ENCODE measurements at regions not wholly inside any gene's neighbourhood (a gene's known extent, or its start where the extent isn't known, plus 50 kb on each side); places are given as distances from the start of the nearest gene placed in this dataset.

DNA sequence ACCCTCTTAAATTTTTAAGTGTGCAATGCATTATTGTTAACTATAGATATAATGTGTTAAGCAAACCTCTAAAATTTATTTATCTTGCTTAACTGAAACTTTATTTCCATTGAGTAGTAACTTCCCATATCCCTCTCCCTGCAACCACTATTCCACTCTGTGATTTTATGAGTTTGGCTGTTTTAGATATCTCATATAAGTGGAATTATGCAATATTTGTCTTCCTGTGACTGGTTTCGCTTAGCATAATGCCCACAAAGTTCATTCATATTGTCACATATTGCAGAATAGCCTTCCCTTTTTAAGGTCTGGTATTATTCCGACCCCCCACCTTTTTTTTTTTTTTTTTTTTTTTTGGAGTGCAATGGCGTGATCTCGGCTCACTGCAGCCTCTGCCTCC lies 247.6 kb downstream of the EMP1 start:
- CTCF ChIA-PET, result no interaction called here
- POLR2A ChIA-PET, result no interaction called here

GRCh38 chr12:13443498-13443897 lies 247.0 kb downstream of the EMP1 start:
- no peak overlapping the region for H3K4me3 Mint-ChIP-seq
- ChIA-PET CTCF (no interaction called here), POLR2A (no interaction called here)
- H3K27me3 Mint-ChIP-seq, result no peaks in the 10 kb centered on the region
- no peaks in the 10 kb centered on the region for H3K36me3 Mint-ChIP-seq
- no peaks in the 10 kb centered on the region for H3K4me1 Mint-ChIP-seq (ENCODE audit: low read depth)
- H3K9me3 Mint-ChIP-seq, result no peaks in the 10 kb centered on the region
- DNase-seq, result no peak
- no peak overlapping the region for H3K27ac Mint-ChIP-seq
- intact Hi-C loops (cut with micrococcal nuclease), result no loop called here

More for the DNA sequence above, 247.6 kb downstream of the EMP1 start:
- no peak for DNase-seq
- Mint-ChIP-seq H3K27ac (no peak overlapping the region), H3K36me3 (no peaks in the 10 kb centered on the region), H3K9me3 (no peaks in the 10 kb centered on the region), H3K4me3 (no peak overlapping the region), H3K4me1 (ENCODE audit: low read depth) (no peaks in the 10 kb centered on the region), H3K27me3 (no peaks in the 10 kb centered on the region)
- intact Hi-C loops (cut with micrococcal nuclease), result no loop called here

GRCh38 chr12:13443028-13443427 lies 246.5 kb downstream of the EMP1 start:
- intact Hi-C loops (cut with micrococcal nuclease), result no loop called here
- no peak overlapping the region for H3K4me3 Mint-ChIP-seq
- no peaks in the 10 kb centered on the region for H3K36me3 Mint-ChIP-seq
- CTCF ChIA-PET, result interaction anchor here (0.6 kb wide), 1 partner anchor 75 kb away, joined by 4 read pairs; no protein-coding TSS in a partner anchor
- H3K4me1 Mint-ChIP-seq (ENCODE audit: low read depth), result no peaks in the 10 kb centered on the region
- H3K27me3 Mint-ChIP-seq, result no peaks in the 10 kb centered on the region
- H3K9me3 Mint-ChIP-seq, result no peaks in the 10 kb centered on the region
- POLR2A ChIA-PET, result no interaction called here
- H3K27ac Mint-ChIP-seq, result no peak overlapping the region
- DNase-seq, result no peak

DNA sequence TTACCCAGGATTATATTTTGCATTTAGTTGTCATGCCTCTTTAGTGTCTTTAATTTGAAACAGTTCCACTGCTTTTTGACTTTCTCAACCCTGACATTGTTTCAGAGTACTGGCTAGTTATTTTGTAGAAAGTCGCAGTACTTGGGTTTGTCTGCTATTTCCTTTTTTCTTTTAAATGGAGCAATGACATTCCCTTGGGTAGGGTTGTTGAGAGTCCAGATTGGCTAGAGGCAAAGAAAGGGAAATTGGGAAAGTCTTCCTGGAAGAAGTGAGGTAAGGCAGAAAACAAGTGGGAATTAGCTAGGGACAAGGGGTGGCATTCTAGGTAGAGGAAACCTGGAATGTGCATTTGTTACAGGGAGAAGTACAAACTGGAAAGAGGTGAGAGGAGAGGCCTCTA lies 245.9 kb downstream of the EMP1 start:
- no peaks in the 10 kb centered on the region for H3K36me3 Mint-ChIP-seq
- ChIA-PET POLR2A (no interaction called here), CTCF (interaction anchor here (0.6 kb wide), 1 partner anchor 75 kb away, joined by 4 read pairs; no protein-coding TSS in a partner anchor)
- no peaks in the 10 kb centered on the region for H3K9me3 Mint-ChIP-seq
- H3K4me3 Mint-ChIP-seq, result no peak overlapping the region
- intact Hi-C loops (cut with micrococcal nuclease), result no loop called here
- DNase-seq, result no peak
- no peak overlapping the region for H3K27ac Mint-ChIP-seq
- H3K4me1 Mint-ChIP-seq (ENCODE audit: low read depth), result no peaks in the 10 kb centered on the region
- H3K27me3 Mint-ChIP-seq, result no peaks in the 10 kb centered on the region

GRCh38 chr12:13440844-13441243 lies 244.3 kb downstream of the EMP1 start:
- CTCF ChIA-PET, result interaction anchor here (0.9 kb wide), 1 partner anchor 78 kb away, joined by 3 read pairs; no protein-coding TSS in a partner anchor
- Mint-ChIP-seq H3K9me3 (no peaks in the 10 kb centered on the region), H3K4me1 (ENCODE audit: low read depth) (no peaks in the 10 kb centered on the region), H3K36me3 (no peaks in the 10 kb centered on the region), H3K4me3 (no peak overlapping the region), H3K27me3 (no peaks in the 10 kb centered on the region), H3K27ac (no peak overlapping the region)
- intact Hi-C loops (cut with micrococcal nuclease), result no loop called here
- no peak for DNase-seq
- POLR2A ChIA-PET, result no interaction called here

DNA sequence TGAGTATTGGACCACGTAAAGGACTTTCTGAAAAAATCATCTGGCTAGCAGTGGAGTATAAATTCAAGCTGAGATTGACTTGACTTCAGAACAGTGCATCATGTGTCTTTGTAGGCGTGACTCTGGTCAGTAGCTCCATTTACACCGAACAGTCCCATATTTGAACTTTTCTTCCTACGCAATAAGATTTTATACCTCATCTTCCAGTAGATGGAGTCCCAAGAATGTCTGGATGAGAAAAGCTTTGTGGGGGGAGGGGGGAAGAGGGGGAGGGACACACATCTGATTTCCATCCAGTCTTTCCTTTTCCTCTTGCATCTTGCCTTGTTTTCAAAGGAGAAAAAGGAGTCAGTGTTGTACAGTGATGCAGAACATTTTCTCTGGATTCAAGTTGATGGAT lies 241.0 kb downstream of the EMP1 start:
- Mint-ChIP-seq H3K4me1 (ENCODE audit: low read depth) (no peaks in the 10 kb centered on the region), H3K36me3 (no peaks in the 10 kb centered on the region), H3K27ac (no peak overlapping the region), H3K4me3 (no peak overlapping the region), H3K27me3 (no peaks in the 10 kb centered on the region), H3K9me3 (no peaks in the 10 kb centered on the region)
- CTCF ChIA-PET, result no interaction called here
- POLR2A ChIA-PET, result no interaction called here
- intact Hi-C loops (cut with micrococcal nuclease), result no loop called here
- DNase-seq, result no peak

GRCh38 chr12:13436696-13437391 lies 240.3 kb downstream of the EMP1 start:
- H3K4me1 Mint-ChIP-seq (ENCODE audit: low read depth), result no peaks in the 10 kb centered on the region
- no peak overlapping the region for H3K4me3 Mint-ChIP-seq
- no peaks in the 10 kb centered on the region for H3K36me3 Mint-ChIP-seq
- ChIA-PET CTCF (no interaction called here), POLR2A (no interaction called here)
- peaks cover 1% of the 10 kb centered on the region for H3K27me3 Mint-ChIP-seq
- H3K9me3 Mint-ChIP-seq, result no peaks in the 10 kb centered on the region
- intact Hi-C loops (cut with micrococcal nuclease), result no loop called here
- no peak overlapping the region for H3K27ac Mint-ChIP-seq
- DNase-seq, result no peak

DNA sequence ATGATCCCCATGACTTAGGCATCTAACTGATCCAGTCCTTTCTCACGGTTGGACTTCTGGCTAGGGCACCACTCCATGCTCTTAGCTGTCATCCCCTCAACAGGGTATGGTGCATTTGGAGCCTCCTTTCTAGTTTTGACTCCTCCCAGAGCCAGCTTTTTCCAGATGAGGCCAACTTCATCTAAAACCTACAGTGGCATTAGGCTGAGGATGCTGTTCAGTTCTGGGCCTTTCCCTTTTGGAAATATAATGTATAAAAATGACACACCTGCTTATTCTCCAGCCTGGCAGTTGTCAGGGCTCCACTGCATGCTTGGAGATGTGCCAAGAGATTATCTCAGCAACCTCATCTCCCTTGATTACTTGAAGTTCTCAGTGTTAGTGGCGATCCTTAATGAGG lies 239.7 kb downstream of the EMP1 start:
- POLR2A ChIA-PET, result no interaction called here
- DNase-seq, result no peak
- H3K36me3 Mint-ChIP-seq, result no peaks in the 10 kb centered on the region

DNA sequence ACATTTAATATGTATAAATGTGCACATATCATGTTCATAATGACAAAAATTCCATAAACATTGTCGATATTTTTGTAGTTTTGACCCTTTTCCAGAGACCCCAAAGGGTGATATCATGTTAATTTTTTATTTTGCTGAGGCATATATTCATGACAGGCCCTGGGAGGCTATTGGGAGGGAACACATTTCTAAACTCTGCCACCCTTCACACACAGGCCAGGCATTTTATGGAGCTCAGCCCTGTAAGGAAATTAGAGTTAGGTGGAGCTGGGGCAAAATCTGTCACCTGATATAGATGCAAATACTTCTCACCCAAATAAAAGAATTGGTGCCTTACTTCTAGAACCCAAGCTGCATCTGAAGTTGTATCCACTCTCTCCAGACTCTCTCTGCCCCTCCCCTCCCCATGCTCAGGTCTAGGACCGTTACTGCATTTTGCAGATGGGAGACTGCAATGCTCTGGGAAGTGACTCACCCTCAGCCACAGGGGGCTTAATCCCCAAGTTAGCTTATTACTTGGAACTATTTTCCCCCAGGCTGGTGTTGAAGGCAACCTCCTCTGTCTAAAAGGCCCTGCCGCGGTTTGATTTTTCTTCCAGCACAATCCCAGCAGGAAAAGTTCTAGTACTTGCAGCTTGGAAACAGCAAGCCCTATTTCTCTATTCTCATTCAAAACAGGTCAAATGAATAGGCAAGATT lies 238.9 kb downstream of the EMP1 start:
- DNase-seq, result no peak
- peaks cover 1% of the 10 kb centered on the region for H3K27me3 Mint-ChIP-seq
- CTCF ChIA-PET, result no interaction called here
- H3K36me3 Mint-ChIP-seq, result no peaks in the 10 kb centered on the region
- H3K4me3 Mint-ChIP-seq, result no peak overlapping the region
- H3K9me3 Mint-ChIP-seq, result no peaks in the 10 kb centered on the region
- POLR2A ChIA-PET, result no interaction called here
- intact Hi-C loops (cut with micrococcal nuclease), result no loop called here
- H3K27ac Mint-ChIP-seq, result no peak overlapping the region
- H3K4me1 Mint-ChIP-seq (ENCODE audit: low read depth), result no peaks in the 10 kb centered on the region

More for the DNA sequence above, 239.7 kb downstream of the EMP1 start:
- Mint-ChIP-seq H3K4me1 (ENCODE audit: low read depth) (no peaks in the 10 kb centered on the region), H3K4me3 (no peak overlapping the region), H3K27ac (no peak overlapping the region), H3K9me3 (no peaks in the 10 kb centered on the region), H3K27me3 (peaks cover 1% of the 10 kb centered on the region)
- intact Hi-C loops (cut with micrococcal nuclease), result no loop called here
- CTCF ChIA-PET, result no interaction called here

GRCh38 chr12:13433768-13434167 lies 237.2 kb downstream of the EMP1 start:
- intact Hi-C loops (cut with micrococcal nuclease), result no loop called here
- POLR2A ChIA-PET, result no interaction called here
- Mint-ChIP-seq H3K9me3 (no peaks in the 10 kb centered on the region), H3K4me1 (ENCODE audit: low read depth) (no peaks in the 10 kb centered on the region), H3K27ac (no peak overlapping the region), H3K4me3 (no peak overlapping the region), H3K36me3 (no peaks in the 10 kb centered on the region), H3K27me3 (peaks cover 1% of the 10 kb centered on the region)
- no peak for DNase-seq
- CTCF ChIA-PET, result no interaction called here

- CTCF ChIA-PET, result interaction anchor here (0.6 to 1.1 kb wide), 2 partner anchors 20 to 153 kb away, joined by 3 read pairs; no protein-coding TSS in a partner anchor
- no peaks in the 10 kb centered on the region for H3K4me1 Mint-ChIP-seq (ENCODE audit: low read depth)
These were observed 234.5 kb downstream of the EMP1 start for GRCh38 chr12:13431041-13431440.

GRCh38 chr12:13428538-13429265 lies 232.2 kb downstream of the EMP1 start:
- peaks cover 1% of the 10 kb centered on the region for H3K27me3 Mint-ChIP-seq
- intact Hi-C loops (cut with micrococcal nuclease), result no loop called here
- ChIA-PET POLR2A (no interaction called here), CTCF (no interaction called here)
- peaks cover 7% of the 10 kb centered on the region for H3K9me3 Mint-ChIP-seq
- no peak overlapping the region for H3K27ac Mint-ChIP-seq
- H3K36me3 Mint-ChIP-seq, result no peaks in the 10 kb centered on the region
- DNase-seq, result no peak
- H3K4me1 Mint-ChIP-seq (ENCODE audit: low read depth), result no peaks in the 10 kb centered on the region
- H3K4me3 Mint-ChIP-seq, result no peak overlapping the region

More at GRCh38 chr12:13431041-13431440, 234.5 kb downstream of the EMP1 start:
- DNase-seq, result no peak
- H3K36me3 Mint-ChIP-seq, result no peaks in the 10 kb centered on the region
- peaks cover 7% of the 10 kb centered on the region for H3K9me3 Mint-ChIP-seq
- POLR2A ChIA-PET, result no interaction called here
- H3K4me3 Mint-ChIP-seq, result no peak overlapping the region
- H3K27me3 Mint-ChIP-seq, result peaks cover 1% of the 10 kb centered on the region
- intact Hi-C loops (cut with micrococcal nuclease), result no loop called here
- no peak overlapping the region for H3K27ac Mint-ChIP-seq

Data from activated CD4-positive, alpha-beta memory T cell treated with anti-CD3 and anti-CD28 coated beads for 36 hours (primary cell).